Stimulated activated CD4-positive, alpha-beta T cell treated with anti-CD3 and anti-CD28 coated beads, Interleukin-2, amount 100 ng/mL, for 4 hours (primary cell): ENCODE measurements at regions not wholly inside any gene's neighbourhood (a gene's known extent, or its start where the extent isn't known, plus 50 kb on each side); places are given as distances from the start of the nearest gene placed in this dataset.
"Not testable (repeated sequence)": the region's sequence is repeated elsewhere in the genome, so short reads cannot be mapped to it uniquely, and the experiment has no call there.

Experiments used
- DNase-seq: peaks from one replicate; pipeline ENCODE4 v3.0.0-alpha.2; 2020; ENCODE audit warnings: low read depth

DNA sequence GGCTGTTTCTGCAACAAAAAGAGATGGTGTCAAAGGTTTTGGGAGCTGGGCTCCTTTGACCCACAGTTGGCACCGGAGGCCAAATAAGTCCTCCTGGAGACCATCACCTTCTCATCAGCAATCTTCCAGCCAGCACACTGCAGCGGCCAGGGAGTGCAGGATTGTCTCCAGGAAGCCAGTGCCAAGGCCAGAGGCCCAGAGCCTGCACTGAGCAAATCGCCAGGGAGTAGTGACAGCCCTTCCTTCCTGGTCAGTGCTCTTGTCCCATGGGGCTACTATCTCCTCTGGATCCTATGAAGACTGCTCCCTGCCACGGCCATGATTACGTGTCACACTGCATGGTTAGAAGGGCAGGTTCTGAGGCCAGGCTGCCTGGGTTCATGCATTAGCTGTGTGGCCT, 134.3 kb upstream of the CRHR1 start:
- no peak for DNase-seq

DNA sequence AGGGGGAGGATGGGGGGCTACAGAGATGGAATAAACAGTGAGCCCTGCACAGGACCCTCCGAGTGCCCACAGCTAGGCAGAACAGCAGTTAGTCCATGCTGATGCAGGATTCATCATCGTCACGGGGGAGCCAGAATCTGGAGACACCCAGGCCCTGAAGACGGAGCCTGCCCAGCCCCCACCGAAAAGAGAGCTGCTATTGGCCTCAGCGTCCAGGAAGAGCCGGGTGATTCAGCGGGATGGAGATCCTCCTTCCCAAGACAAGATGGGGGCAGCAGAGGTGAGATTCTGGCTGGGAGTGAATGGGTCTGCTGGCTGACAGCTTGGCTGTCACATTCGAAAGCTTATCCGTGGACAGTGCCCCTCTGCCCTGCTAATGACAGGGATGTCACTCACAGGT, 133.6 kb upstream of the CRHR1 start:
- no peak for DNase-seq

GRCh38 chr17:45651145-45651709, 132.9 kb upstream of the CRHR1 start:
- no peak for DNase-seq

DNA sequence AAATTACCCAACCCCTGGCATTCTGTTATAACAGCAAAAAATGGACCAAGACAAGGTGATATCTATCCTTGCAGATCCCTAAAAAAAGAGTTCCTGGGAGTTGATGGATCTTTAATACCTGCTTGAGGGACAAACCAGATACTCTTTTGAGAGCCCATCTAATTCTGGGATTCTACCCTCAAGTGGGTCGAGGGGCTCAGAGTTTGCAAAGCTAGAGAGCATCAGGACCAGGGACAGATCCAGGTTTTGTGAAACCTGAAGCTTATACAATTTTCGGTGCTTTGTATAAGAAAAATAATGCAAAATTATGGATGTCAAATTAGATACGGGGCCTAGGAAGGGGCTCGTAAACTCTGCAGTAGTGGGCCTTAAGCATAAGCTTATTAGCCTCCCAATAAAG, 130.5 kb upstream of the CRHR1 start:
- no peak for DNase-seq

GRCh38 chr17:45656527-45657181, 127.5 kb upstream of the CRHR1 start:
- DNase-seq, result no peak

DNA sequence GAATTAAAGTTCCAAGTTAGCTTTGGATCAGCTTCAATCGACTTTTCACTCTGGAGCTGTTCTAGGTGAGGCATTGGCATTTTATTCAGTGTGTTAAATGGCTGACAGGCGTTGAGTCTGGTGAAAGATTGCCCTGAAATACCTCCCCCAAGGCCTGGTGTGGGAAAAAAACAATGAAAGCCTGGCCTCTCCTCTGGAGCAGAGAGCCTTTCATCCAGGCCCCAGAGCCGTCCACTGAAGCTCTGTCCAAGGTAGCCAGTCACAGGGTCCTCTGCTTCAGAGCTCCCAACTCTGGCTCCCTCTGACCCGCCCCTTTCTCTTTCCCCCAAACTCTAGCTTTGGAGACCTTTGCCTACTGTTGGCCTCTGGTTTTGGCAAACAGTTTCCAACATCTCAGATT, 123.6 kb upstream of the CRHR1 start:
- DNase-seq, result no peak

GRCh38 chr17:45662432-45662831, 121.7 kb upstream of the CRHR1 start:
- DNase-seq, result no peak

DNA sequence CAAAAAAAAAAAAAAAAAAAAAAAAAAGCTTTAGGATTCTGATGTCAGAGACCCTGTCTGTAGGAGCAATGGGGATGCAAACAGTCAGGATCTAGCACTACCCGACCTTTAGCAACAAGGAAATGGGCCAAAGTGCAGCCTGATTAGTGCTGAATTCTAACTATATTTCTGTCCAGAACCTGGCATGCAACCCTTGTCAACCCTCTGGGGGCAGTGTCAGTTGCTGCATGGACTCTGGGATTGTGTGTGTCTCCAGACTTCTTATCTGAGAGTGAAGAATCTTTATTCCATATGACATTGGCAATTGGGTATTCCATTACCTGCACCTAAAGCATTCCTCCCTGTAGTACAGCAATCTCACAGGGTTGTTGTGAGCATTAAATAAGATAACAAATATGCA, 120.3 kb upstream of the CRHR1 start:
- DNase-seq, result no peak

DNA sequence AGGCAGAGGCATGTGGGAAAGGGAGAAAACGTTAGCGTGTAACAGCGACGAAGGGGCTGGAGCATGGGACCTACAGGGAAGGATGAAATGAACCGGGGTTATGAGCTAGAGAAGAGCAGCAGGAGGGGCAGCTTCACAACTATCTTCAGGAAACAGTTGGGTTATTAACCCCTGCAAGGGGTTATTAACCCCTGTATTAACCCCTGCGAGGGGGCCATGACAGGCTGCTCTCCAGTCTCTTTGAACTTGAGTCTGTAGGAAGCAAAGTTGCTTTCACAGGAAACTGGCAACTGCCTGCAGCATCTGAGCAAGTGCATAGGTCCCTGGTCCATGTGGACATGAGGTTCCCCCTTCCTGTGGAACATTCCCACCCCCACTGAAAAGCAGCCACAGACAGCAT, 119.2 kb upstream of the CRHR1 start:
- no peak for DNase-seq

DNA sequence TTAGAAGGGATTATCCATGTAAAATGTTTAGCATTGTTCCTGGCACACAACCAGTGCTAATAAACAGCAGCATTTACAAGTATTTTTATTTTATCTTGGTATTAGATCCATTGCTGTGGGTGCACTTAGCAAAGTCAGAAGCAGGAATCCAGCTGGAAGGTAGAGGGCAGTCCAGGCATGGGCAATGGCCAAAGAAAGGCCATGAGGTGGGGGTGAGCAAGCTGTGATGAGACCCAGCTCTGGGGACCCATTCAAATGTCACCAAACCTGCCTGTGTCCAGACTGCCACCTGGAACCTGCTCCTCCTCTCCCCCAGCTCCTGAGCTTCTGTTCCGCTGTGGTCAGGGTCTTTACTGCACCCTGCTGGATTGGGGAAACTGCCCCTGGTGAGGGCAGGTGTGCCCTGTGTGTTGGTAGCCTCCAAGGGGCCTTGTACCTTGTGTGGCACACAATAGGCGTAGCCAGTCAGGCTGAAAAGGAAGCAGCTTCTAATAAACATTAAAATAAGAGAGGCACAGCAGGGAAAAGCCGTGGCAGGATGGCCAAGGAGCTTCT, 118.0 kb upstream of the CRHR1 start:
- DNase-seq, result no peak

DNA sequence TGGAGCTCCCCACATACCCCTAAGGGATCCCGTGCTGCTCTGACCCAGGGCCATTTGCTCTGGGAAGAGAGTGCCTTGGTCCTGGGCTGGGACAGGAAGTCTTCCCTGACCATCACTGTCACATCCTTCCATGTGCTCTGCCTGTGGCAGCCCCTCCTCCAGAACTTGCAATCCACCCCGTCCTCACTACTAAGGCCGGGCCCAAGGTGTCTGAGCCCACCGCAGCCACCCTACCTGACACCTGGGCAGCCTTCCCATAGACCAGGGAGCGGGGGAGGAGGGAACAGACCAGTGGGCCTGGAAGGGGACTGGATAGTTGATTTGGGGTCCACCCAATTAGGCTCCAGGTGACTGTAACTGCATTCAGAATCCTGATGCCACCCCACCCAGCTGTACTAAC, 117.5 kb upstream of the CRHR1 start:
- no peak for DNase-seq

DNA sequence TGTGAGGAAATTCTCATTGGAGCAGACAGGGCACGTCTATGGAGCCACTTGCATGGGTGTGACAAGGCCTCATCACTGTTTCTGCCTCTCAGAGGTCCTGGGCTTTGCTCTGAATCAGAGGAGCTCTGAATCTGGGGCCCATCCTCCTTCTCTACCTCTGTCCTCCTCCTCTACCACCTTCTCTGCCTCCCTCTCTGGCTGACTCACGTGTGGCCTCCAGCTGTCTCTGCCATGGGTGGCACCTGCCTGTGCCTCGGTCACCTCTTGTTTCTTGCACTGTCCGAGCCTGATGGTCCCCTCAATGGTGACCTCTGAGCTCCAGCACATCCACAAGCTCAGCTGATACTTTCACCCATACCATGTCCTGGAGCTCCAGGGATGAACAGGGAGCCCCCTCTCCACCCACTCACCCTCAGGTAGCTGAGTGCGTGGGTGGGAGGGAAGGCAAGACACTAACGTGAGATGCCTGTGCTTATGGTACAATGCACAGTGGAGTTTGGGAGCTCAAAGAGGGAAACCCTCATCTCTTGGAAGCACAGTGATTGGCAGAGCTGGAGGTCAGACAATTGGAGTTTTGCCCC, 116.4 kb upstream of the CRHR1 start:
- DNase-seq, result no peak

DNA sequence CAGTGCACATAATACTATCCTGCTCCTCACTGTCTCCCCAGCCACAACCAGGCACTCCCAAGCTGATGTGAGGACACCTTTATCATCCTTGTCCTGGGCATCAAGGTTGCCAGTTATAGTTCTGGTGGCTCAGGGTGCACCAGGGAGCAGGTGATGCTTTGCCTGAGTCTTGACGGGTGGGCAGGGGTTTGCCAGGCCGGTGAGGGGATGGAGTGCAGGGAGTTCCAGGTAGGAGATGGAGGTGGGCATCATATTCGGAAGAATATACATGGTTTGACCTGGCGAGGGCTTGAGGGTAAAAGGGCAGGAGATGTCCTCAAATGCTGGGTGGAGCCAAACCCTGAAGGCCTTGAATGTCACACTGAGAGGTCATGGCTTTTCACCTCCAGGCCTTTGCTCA, 115.8 kb upstream of the CRHR1 start:
- DNase-seq, result no peak

DNA sequence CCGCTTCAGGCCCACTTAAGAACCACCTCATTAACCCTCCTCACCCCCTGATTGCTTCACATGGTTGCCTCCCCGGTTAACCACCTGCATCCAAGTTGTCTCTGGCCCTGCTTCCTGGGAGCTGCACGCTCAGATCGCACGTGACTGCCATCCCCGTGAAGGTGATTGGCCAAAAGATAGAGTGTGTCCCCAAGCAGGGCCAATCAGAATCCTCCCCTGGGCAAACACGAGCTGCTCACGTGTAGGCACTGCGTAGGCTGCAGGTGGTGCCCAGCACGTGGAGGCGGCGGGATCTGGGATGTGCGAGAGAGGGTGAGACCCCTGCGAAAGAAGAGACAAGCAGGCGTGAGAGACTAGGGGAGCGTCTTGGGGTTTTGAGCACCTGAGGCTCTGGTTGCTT, 111.8 kb upstream of the CRHR1 start:
- no peak for DNase-seq

GRCh38 chr17:45672792-45673191, 111.3 kb upstream of the CRHR1 start:
- DNase-seq, result no peak

DNA sequence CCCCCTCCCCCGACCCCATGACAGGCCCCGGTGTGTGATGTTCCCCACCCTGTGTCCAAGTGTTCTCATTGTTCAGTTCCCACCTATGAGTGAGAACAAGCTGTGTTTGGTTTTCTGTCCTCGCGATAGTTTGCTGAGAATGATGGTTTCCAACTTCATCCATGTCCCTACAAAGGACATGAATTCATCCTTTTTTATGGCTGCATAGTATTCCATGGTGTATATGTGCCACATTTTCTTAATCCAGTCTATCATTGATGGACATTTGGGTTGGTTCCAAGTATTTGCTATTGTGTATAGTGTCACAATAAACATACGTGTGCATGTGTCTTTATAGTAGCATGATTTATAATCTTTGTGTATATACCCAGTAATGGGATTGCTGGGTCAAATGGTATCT, 110.4 kb upstream of the CRHR1 start:
- not testable (repeated sequence) for DNase-seq

GRCh38 chr17:45675012-45675411, 109.1 kb upstream of the CRHR1 start:
- no peak for DNase-seq

- DNase-seq, result no peak
Observed at GRCh38 chr17:45675892-45676291, 108.2 kb upstream of the CRHR1 start.

GRCh38 chr17:45676695-45677094, 107.4 kb upstream of the CRHR1 start:
- DNase-seq, result no peak

GRCh38 chr17:45677770-45678169, 106.3 kb upstream of the CRHR1 start:
- no peak for DNase-seq

- no peak for DNase-seq
Observed at GRCh38 chr17:45679426-45679825, 104.7 kb upstream of the CRHR1 start.

- DNase-seq, result no peak
Observed at GRCh38 chr17:45680360-45680759, 103.8 kb upstream of the CRHR1 start.

DNA sequence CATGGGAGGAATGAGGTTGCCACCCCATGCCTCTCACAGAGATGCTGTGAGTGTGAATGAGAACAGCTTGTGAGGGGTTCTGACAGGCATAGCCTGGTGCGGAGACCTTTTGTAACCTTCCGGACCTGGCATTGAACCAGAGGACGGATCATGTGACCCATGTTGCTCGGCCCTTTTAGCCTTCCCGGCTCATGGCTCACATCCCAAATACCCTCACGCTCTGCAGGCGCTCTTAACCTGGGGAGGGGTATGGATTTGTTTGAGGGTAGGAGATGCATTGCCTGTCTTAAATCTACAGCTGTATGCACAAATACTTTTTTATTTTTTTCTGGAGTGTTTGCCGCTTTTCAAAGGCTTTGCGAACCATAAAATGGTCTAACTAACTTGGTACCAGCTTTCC, 102.4 kb upstream of the CRHR1 start:
- DNase-seq, result no peak

DNA sequence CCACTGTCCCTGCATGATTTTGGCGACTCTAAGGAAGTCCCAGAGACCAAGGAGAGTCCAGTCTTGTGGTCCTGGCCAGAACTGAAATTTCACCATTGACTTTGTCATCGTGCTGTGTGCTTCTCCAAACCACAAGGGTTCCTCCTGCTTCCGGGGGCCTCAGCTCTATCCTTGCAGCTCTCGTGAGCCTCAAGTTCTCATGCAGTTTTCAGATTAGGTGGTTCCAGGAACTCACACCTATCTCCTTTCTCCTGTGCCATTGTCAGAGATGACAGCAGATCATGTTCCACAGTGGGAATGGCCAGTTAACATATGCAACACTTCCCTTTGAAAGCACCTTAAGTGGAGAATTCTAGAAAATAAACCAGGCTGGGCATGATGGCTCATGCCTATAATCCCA, 97.9 kb upstream of the CRHR1 start:
- no peak for DNase-seq
